Uterus (tissue), 2 donors: ENCODE measurements at regions not wholly inside any gene's neighbourhood (a gene's known extent, or its start where the extent isn't known, plus 50 kb on each side); places are given as distances from the start of the nearest gene placed in this dataset.

ENCODE experiments used
- CTCF ChIP-seq, 4 experiments: fragments of 200-600 bp in 2 of 4; fragments of 450-650 bp in 2 of 4; sonication (generic) in 2 of 4; IDR thresholded peaks; one replicate each; pipeline ENCODE4 v1.5.1; 2016 to 2019; ENCODE audit warnings: antibody characterized with exemption in 4 of 4, mild to moderate bottlenecking in 2 of 4, moderate library complexity in 1 of 4
- POLR2A ChIP-seq, 2 donors: fragments of 450-650 bp; IDR thresholded peaks; one replicate each; pipeline ENCODE4 v1.6.1; 2016; ENCODE audit warnings: antibody characterized with exemption in 2 of 2, mild to moderate bottlenecking in 1 of 2, moderate library complexity in 1 of 2

- TF ChIP-seq POLR2A (IDR thresholded peaks at IDR 0.05) (no peak), CTCF (IDR thresholded peaks at IDR 0.05) (no peak)
These were observed 64.2 kb downstream of the ARHGAP35 start for GRCh38 chr19:46924874-46925547.
